GM12873 (cell line): ENCODE measurements at regions not wholly inside any gene's neighbourhood (a gene's known extent, or its start where the extent isn't known, plus 50 kb on each side); places are given as distances from the start of the nearest gene placed in this dataset.

Experiments used
- CTCF ChIP-seq: IDR thresholded peaks from 2 replicates; pipeline ENCODE4 v1.5.1; 2012; ENCODE audit warnings: low read depth, mild to moderate bottlenecking, moderate library complexity, low read length, control low read depth; ENCODE audit not compliant: insufficient read depth; ENCODE audit errors: missing control alignments

- no peak for TF ChIP-seq CTCF
Measured at GRCh38 chr13:74920920-74921319, 561.0 kb downstream of the TBC1D4 start.

- no peak for TF ChIP-seq CTCF
Measured at GRCh38 chr13:74920361-74920760, 561.6 kb downstream of the TBC1D4 start.

- no peak for TF ChIP-seq CTCF
Measured at GRCh38 chr13:74919914-74920313, 562.1 kb downstream of the TBC1D4 start.

GRCh38 chr13:74912898-74913297, 569.1 kb downstream of the TBC1D4 start:
- no peak for TF ChIP-seq CTCF

- TF ChIP-seq CTCF: no peak
Measured at GRCh38 chr13:74910415-74910814, 571.6 kb downstream of the TBC1D4 start.

GRCh38 chr13:74907788-74908187, 574.2 kb downstream of the TBC1D4 start:
- no peak for TF ChIP-seq CTCF

GRCh38 chr13:74904556-74904955, 577.4 kb downstream of the TBC1D4 start:
- no peak for TF ChIP-seq CTCF
